D721Med (cell line): ENCODE measurements at regions not wholly inside any gene's neighbourhood (a gene's known extent, or its start where the extent isn't known, plus 50 kb on each side); places are given as distances from the start of the nearest gene placed in this dataset.

ENCODE experiments used
- DNase-seq: peaks from one replicate; pipeline ENCODE4 v3.0.0; 2011; ENCODE audit warnings: low spot score; ENCODE audit not compliant: insufficient read length
- FAIRE-seq: peaks from 2 replicates; lab custom pipeline; 2011; peaks lifted over from hg19 to GRCh38; lab: Jason Lieb, UNC
- CTCF ChIP-seq: IDR thresholded peaks from 2 replicates; pipeline ENCODE4 v1.5.1; 2012; ENCODE audit warnings: mild to moderate bottlenecking, control low read depth; ENCODE audit not compliant: insufficient read depth; ENCODE audit errors: missing control alignments

- DNase-seq (no peak), FAIRE-seq (no peak)
- no peak for TF ChIP-seq CTCF
Measured at GRCh38 chr13:107305178-107305577, 737.2 kb upstream of the ARGLU1 start.

GRCh38 chr13:107301724-107302374 lies 733.9 kb upstream of the ARGLU1 start:
- no peak for TF ChIP-seq CTCF
- DNase-seq (no peak), FAIRE-seq (peak; percentile 75)

GRCh38 chr13:107299717-107300116 lies 731.8 kb upstream of the ARGLU1 start:
- DNase-seq (no peak), FAIRE-seq (no peak)
- TF ChIP-seq CTCF = no peak

- FAIRE-seq (no peak), DNase-seq (no peak)
- no peak for TF ChIP-seq CTCF
Measured at GRCh38 chr13:107296804-107297203, 728.9 kb upstream of the ARGLU1 start.

GRCh38 chr13:107295416-107296140 lies 727.6 kb upstream of the ARGLU1 start:
- no peak for TF ChIP-seq CTCF
- FAIRE-seq (no peak), DNase-seq (no peak)

GRCh38 chr13:107293924-107294323 lies 726.0 kb upstream of the ARGLU1 start:
- DNase-seq (no peak), FAIRE-seq (no peak)
- TF ChIP-seq CTCF = no peak

- no peak for TF ChIP-seq CTCF
- DNase-seq = no peak
- no peak for FAIRE-seq
Measured at GRCh38 chr13:107291875-107292274, 723.9 kb upstream of the ARGLU1 start.
